H9 (cell line): ENCODE measurements at regions not wholly inside any gene's neighbourhood (a gene's known extent, or its start where the extent isn't known, plus 50 kb on each side); places are given as distances from the start of the nearest gene placed in this dataset.
A peak's percentile ranks its signal among the peaks of the same experiment; 100 is the strongest.

Source experiments
- DNase-seq: peaks from one replicate; pipeline ENCODE4 v3.0.0-alpha.2; 2017
- H2AFZ ChIP-seq: one replicate; pipeline ENCODE4 v1.6.1; 2013; ENCODE audit warnings: mild to moderate bottlenecking, low read length, control low read depth, moderate library complexity
- H2AK5ac ChIP-seq: 2 replicates; pipeline ENCODE4 v1.6.1; 2013; ENCODE audit warnings: low read length, control low read depth, mixed read lengths; ENCODE audit not compliant: insufficient read length
- H2BK120ac ChIP-seq: one replicate; pipeline ENCODE4 v1.6.1; 2013; ENCODE audit warnings: low read depth, mild to moderate bottlenecking, low read length, control low read depth, inconsistent platforms; ENCODE audit not compliant: poor library complexity, severe bottlenecking
- H2BK12ac ChIP-seq: 2 replicates; pipeline ENCODE4 v1.6.1; 2013; ENCODE audit warnings: low read length, control low read depth, mixed read lengths, low read depth; ENCODE audit not compliant: insufficient read length
- H2BK15ac ChIP-seq: 2 replicates; pipeline ENCODE4 v1.6.1; 2013; ENCODE audit warnings: low read depth, low read length, control low read depth
- H2BK20ac ChIP-seq: one replicate; pipeline ENCODE4 v1.6.1; 2013; ENCODE audit warnings: low read depth, mild to moderate bottlenecking, low read length, control low read depth, inconsistent platforms; ENCODE audit not compliant: poor library complexity, severe bottlenecking
- H2BK5ac ChIP-seq: 2 replicates; pipeline ENCODE4 v1.6.1; 2013; ENCODE audit warnings: low read length, control low read depth, mixed read lengths; ENCODE audit not compliant: insufficient read length
- H3K14ac ChIP-seq: 2 replicates; pipeline ENCODE4 v1.6.1; 2013; ENCODE audit warnings: low read length, control low read depth; ENCODE audit not compliant: insufficient read depth
- H3K18ac ChIP-seq: 2 replicates; pipeline ENCODE4 v1.6.1; 2013; ENCODE audit warnings: low read depth, mild to moderate bottlenecking, mixed read lengths, low read length, control low read depth; ENCODE audit not compliant: insufficient read length
- H3K23ac ChIP-seq: 2 replicates; pipeline ENCODE4 v1.6.1; 2013; ENCODE audit warnings: low read length, control low read depth, mixed read lengths, low read depth; ENCODE audit not compliant: insufficient read length
- H3K23me2 ChIP-seq: 2 replicates; pipeline ENCODE4 v1.6.1; 2013; ENCODE audit warnings: low read depth, mild to moderate bottlenecking, mixed read lengths, low read length, control low read depth; ENCODE audit not compliant: insufficient read length, poor library complexity, severe bottlenecking
- H3K27ac ChIP-seq: 2 replicates; pipeline ENCODE4 v1.5.1; 2013; ENCODE audit warnings: low read length, control low read depth, mixed read lengths, low read depth; ENCODE audit not compliant: insufficient read length
- H3K27me3 ChIP-seq: 2 replicates; pipeline ENCODE4 v1.6.1; 2013; ENCODE audit warnings: low read length, control low read depth, inconsistent platforms; ENCODE audit not compliant: insufficient read depth
- H3K4ac ChIP-seq: 2 replicates; pipeline ENCODE4 v1.6.1; 2013; ENCODE audit warnings: low read depth, mild to moderate bottlenecking, control low read depth, inconsistent platforms, low read length, moderate library complexity
- H3K4me1 ChIP-seq: 2 replicates; pipeline ENCODE4 v1.6.1; 2013; ENCODE audit warnings: low read length, control low read depth, inconsistent platforms; ENCODE audit not compliant: insufficient read depth
- H3K4me2 ChIP-seq: 2 replicates; pipeline ENCODE4 v1.6.1; 2013; ENCODE audit warnings: low read length, control low read depth, mixed read lengths; ENCODE audit not compliant: insufficient read length, insufficient read depth
- H3K56ac ChIP-seq: 2 replicates; pipeline ENCODE4 v1.6.1; 2013; ENCODE audit warnings: low read depth, mild to moderate bottlenecking, mixed read lengths, low read length, control low read depth; ENCODE audit not compliant: insufficient read length
- H3K79me1 ChIP-seq: 2 replicates; pipeline ENCODE4 v1.6.1; 2013; ENCODE audit warnings: low read depth, mild to moderate bottlenecking, moderate library complexity, low read length, control low read depth, inconsistent platforms; ENCODE audit not compliant: insufficient read depth, poor library complexity, severe bottlenecking
- H3K79me2 ChIP-seq: 2 replicates; pipeline ENCODE4 v1.6.1; 2013; ENCODE audit warnings: low read length, control low read depth, inconsistent platforms; ENCODE audit not compliant: insufficient read depth
- H3K9ac ChIP-seq: 2 replicates; pipeline ENCODE4 v1.6.1; 2013; ENCODE audit warnings: low read length, control low read depth, mixed read lengths; ENCODE audit not compliant: insufficient read length; ENCODE audit errors: extremely low read depth
- H3K9me3 ChIP-seq: one replicate; pipeline ENCODE4 v1.6.1; 2013; ENCODE audit warnings: low read depth, low read length, inconsistent platforms; ENCODE audit not compliant: control insufficient read depth
- H3T11ph ChIP-seq: one replicate; pipeline ENCODE4 v1.6.1; 2013; ENCODE audit warnings: mild to moderate bottlenecking, low read length, control low read depth, inconsistent platforms
- H4K20me1 ChIP-seq: one replicate; pipeline ENCODE4 v1.6.1; 2013; ENCODE audit not compliant: control insufficient read depth, insufficient read length, insufficient read depth
- H4K5ac ChIP-seq: 2 replicates; pipeline ENCODE4 v1.6.1; 2013; ENCODE audit warnings: low read depth, mild to moderate bottlenecking, mixed read lengths, low read length, control low read depth; ENCODE audit not compliant: insufficient read length
- H4K8ac ChIP-seq: replicated peaks from 2 replicates; pipeline ENCODE4 v1.6.1; 2013; ENCODE audit warnings: low read length, control low read depth, mixed read lengths, low read depth; ENCODE audit not compliant: insufficient read length
- H4K91ac ChIP-seq: 2 replicates; pipeline ENCODE4 v1.6.1; 2013; ENCODE audit warnings: low read depth, mild to moderate bottlenecking, moderate library complexity, mixed read lengths, low read length, control low read depth; ENCODE audit not compliant: insufficient read length
- H3K27ac Mint-ChIP-seq, 3 experiments: 2 replicates in 2 of 3; 3 replicates in 1 of 3; pipeline ENCODE4 v1.8.0; 2020 to 2021; ENCODE audit warnings: mixed read lengths in 3 of 3, mild to moderate bottlenecking in 1 of 3, moderate library complexity in 1 of 3
- H3K27me3 Mint-ChIP-seq: 2 replicates; pipeline ENCODE4 v1.8.0; 2021; ENCODE audit warnings: low read depth, mild to moderate bottlenecking, moderate library complexity, mixed read lengths
- H3K36me3 Mint-ChIP-seq, 3 experiments: 2 replicates in 2 of 3; 3 replicates in 1 of 3; pipeline ENCODE4 v1.8.0; 2020 to 2021; ENCODE audit warnings: low read depth in 3 of 3, mixed read lengths in 3 of 3; ENCODE audit not compliant: insufficient read depth in 1 of 3
- H3K4me1 Mint-ChIP-seq, 2 experiments: 2 replicates each; pipeline ENCODE4 v1.8.0; 2020; ENCODE audit warnings: mixed read lengths in 2 of 2
- H3K4me3 Mint-ChIP-seq, 2 experiments: 2 replicates in 1 of 2; 3 replicates in 1 of 2; pipeline ENCODE4 v1.8.0; 2020 to 2021; ENCODE audit warnings: mild to moderate bottlenecking in 2 of 2, mixed read lengths in 2 of 2, moderate library complexity in 1 of 2
- H3K9me3 Mint-ChIP-seq, 2 experiments: 2 replicates in 1 of 2; 3 replicates in 1 of 2; pipeline ENCODE4 v1.8.0; 2020; ENCODE audit warnings: mild to moderate bottlenecking in 2 of 2, mixed read lengths in 2 of 2, moderate library complexity in 1 of 2
- WGBS: extraction: QIAGEN DNeasy Blood & Tissue Kit; methylation state at CpG from one replicate; pipeline ENCODE4 v1.1.7; 2013; ENCODE audit warnings: missing lambda C conversion rate, low lambda C conversion rate, mixed read lengths; ENCODE audit not compliant: insufficient read length; ENCODE audit errors: extremely low coverage; 5-methylcytosine and 5-hydroxymethylcytosine counted together
- TF ChIP-seq, protein P1 (sequence below): fragments of 200-600 bp; sonication (generic); conservative IDR thresholded peaks from 3 replicates; pipeline ENCODE4 v1.8.0; 2021; ENCODE audit warnings: antibody characterized with exemption, mild to moderate bottlenecking

DNA sequence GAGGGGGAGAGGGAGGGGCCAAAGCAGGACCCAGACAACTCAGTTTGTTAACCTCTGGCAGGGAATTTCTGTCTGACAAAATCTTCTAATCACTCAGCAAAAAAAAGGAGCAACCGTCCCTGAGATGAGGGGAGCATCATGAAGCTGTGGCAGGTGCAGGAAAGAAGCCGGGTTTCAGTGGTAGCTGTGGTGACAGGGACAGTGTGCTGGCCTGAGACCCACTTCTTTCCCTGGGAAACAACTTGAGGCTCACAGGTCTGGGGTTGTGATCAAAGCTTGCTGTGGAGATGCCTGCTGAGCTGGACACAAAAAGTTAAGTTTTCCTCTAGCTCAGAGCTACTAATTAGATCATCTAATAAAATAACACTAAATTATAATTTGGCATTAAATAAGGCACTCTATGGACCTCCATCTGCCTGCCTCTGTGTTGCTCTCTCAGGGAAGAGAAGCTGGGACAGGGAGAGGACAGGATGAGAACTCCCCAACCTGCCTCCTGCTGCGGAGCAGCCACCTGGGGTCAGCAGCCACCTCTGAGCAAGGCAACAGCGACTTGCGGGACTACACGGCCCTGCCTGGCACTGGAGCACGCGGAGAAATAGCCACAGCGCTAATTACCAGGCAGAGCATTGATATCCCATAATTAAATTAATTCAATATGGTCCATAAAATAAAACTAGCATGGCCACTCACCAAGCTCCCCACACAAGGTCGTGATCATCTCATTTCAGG lies 104.6 kb upstream of the TEX51 start:
- Histone ChIP-seq H3K79me1 (no peaks in the 10 kb centered on the region), H3K14ac (no peak overlapping the region), H4K20me1 (no peaks in the 10 kb centered on the region), H3K9ac (no peak overlapping the region), H3K23me2 (no peaks in the 10 kb centered on the region), H3K27ac (no peak overlapping the region), H2BK120ac (no peak overlapping the region), H4K5ac (no peak overlapping the region), H4K91ac (no peak overlapping the region), H3K56ac (no peak overlapping the region), H3K4me2 (no peak overlapping the region), H2BK5ac (no peak overlapping the region), H3K9me3 (no peaks in the 10 kb centered on the region), H2BK15ac (no peak overlapping the region), H2AK5ac (no peak overlapping the region), H3K23ac (no peak overlapping the region), H4K8ac (no peak overlapping the region), H3K4me1 (no peaks in the 10 kb centered on the region), H2BK20ac (no peak overlapping the region), H2AFZ (no peak overlapping the region), H3K79me2 (no peaks in the 10 kb centered on the region), H3K4ac (no peak overlapping the region), H3K18ac (no peak overlapping the region), H3T11ph (no peak overlapping the region), H2BK12ac (no peak overlapping the region), H3K27me3 (no peaks in the 10 kb centered on the region)
- DNase-seq, result peak; percentile 60
- Mint-ChIP-seq H3K27ac (no peak overlapping the region), H3K4me3 (no peak overlapping the region), H3K9me3 (no peaks in the 10 kb centered on the region), H3K27me3 (peaks cover 8% of the 10 kb centered on the region), H3K4me1 (peaks cover 14% of the 10 kb centered on the region in 2 experiments), H3K36me3 (no peaks in the 10 kb centered on the region; a peak in 1 of 7 replicates)
- WGBS, result no CpG with 5 or more reads among the region's 10 CpGs
- TF ChIP-seq, protein P1, sequence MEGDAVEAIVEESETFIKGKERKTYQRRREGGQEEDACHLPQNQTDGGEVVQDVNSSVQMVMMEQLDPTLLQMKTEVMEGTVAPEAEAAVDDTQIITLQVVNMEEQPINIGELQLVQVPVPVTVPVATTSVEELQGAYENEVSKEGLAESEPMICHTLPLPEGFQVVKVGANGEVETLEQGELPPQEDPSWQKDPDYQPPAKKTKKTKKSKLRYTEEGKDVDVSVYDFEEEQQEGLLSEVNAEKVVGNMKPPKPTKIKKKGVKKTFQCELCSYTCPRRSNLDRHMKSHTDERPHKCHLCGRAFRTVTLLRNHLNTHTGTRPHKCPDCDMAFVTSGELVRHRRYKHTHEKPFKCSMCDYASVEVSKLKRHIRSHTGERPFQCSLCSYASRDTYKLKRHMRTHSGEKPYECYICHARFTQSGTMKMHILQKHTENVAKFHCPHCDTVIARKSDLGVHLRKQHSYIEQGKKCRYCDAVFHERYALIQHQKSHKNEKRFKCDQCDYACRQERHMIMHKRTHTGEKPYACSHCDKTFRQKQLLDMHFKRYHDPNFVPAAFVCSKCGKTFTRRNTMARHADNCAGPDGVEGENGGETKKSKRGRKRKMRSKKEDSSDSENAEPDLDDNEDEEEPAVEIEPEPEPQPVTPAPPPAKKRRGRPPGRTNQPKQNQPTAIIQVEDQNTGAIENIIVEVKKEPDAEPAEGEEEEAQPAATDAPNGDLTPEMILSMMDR, result peak; percentile 35; the same call in 2 of the 3 replicates
